HS-5 (cell line): ENCODE measurements at regions not wholly inside any gene's neighbourhood (a gene's known extent, or its start where the extent isn't known, plus 50 kb on each side); places are given as distances from the start of the nearest gene placed in this dataset.
"Not testable (repeated sequence)": the region's sequence is repeated elsewhere in the genome, so short reads cannot be mapped to it uniquely, and the experiment has no call there.

Source experiments
- DNase-seq: peaks from one replicate; pipeline ENCODE4 v3.0.0-alpha.2; 2012; ENCODE audit warnings: low read depth

GRCh38 chr20:12458241-12458640 lies 540.5 kb downstream of the BTBD3 start:
- DNase-seq, result no peak

- no peak for DNase-seq
These were observed 544.7 kb upstream of the SPTLC3 start for GRCh38 chr20:12464036-12464435.

GRCh38 chr20:12466915-12467314 lies 541.9 kb upstream of the SPTLC3 start:
- no peak for DNase-seq

DNA sequence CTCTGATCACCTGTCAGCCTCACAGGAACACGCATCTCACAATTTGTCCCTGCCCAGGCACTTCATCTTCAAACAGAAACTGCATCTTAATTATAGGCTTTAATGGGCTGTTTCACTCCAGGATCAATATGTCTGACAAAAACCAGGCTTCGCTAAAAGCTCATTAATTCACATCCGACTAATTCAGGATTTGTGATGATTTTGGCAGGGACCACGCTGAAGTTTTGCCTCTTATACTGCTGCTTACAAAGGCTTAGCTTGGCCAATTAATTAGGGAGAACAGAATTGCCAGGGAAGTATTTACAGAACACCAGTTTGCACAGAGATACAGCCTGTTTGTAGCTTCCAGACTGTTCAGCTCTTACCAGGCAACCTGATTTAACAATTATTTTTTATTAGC lies 541.0 kb upstream of the SPTLC3 start:
- no peak for DNase-seq

DNA sequence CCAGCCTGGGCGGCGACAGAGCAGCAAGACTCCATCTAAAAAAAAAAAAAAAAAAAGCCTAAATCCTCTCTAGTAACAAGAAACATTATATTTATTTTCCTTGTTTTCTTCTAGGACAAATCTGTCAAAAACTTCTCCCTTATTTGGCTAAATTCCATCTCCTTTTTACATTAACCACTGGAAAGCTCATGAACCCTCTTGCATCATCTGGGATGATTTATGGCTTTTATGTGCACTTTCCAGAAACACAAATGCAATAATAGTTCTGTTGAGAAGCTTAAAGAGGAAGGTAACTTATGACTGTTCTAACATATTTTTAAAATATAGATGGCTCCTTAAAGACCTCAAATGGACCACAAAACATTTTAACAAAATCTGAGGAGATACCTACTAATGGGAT lies 526.1 kb upstream of the SPTLC3 start:
- no peak for DNase-seq

DNA sequence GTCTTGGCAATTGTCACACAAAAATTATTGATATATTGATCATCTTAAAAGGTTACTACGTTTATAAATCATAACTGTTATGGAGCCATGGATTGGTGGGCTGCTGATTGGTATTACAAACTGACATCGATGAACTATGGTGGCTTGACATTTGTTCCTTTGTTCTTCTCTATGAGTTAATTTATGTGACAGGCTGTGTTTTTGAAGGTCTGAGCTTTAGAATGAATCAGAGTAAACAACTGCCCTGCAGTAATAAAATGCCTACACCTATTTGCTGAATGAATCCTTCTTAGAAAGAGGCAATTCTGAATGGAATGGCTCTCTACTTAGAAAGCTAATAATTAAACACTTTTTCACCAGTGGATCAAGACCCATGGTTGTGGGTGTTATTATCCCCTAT lies 506.3 kb upstream of the SPTLC3 start:
- no peak for DNase-seq

GRCh38 chr20:12504779-12505178 lies 504.0 kb upstream of the SPTLC3 start:
- no peak for DNase-seq

DNA sequence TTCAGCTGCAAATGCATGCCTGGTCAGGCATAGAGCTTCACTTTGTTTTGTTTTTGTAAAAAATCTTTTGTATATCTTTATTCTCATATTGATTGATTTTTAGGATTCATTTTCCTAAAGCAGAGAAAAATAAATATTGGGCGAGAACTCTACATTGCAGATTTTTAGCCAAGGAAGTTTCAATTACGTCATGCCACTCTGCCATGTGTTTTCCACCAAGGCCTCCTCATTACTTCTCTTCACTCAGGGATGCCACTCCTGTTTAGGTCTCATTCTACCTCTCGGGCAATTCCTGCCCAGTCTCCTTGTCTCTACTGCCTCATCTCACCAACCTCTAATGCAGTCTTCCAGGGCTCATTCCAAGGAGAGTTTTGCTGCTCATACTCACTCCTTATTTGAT lies 497.3 kb upstream of the SPTLC3 start:
- DNase-seq, result no peak

DNA sequence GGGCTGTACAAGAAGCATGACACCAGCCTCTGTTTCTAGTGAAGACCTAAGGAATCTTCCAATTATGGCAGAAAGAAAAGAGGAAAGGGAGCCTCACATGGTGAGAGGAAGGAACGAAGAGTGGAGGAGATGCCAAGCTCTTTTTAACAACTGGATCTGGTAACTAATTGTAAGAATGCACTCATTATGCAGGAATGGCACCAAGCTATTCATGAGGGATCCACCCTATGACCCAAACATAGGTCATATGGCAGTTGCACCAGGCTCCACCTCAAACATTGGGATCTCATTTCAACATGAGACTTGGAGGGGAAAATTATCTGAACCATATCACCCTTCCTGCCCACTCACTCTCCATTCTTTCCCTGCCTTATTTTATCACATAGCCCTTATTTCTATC lies 496.0 kb upstream of the SPTLC3 start:
- DNase-seq, result no peak

DNA sequence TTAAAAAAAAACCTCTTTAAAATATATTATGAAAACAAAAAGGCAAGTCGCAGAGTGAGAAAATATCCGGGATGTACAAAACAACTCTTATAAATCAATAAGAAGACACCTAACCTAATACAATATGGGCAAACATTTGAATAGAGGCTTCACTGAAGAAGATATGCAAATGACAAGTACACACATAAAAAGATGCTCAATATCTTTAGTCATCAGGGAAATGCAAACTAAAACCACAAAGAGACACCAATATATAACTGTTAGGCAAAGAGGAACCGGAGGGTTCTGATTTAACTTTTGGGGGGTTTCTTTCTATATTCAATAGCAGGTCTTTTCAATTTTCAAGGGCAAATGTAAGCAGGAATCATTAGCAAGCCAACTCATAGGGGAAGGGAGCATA lies 480.7 kb upstream of the SPTLC3 start:
- DNase-seq, result no peak

GRCh38 chr20:12528591-12529041 lies 480.2 kb upstream of the SPTLC3 start:
- no peak for DNase-seq

- DNase-seq, result no peak
These were observed 477.1 kb upstream of the SPTLC3 start for GRCh38 chr20:12531626-12532025.

DNA sequence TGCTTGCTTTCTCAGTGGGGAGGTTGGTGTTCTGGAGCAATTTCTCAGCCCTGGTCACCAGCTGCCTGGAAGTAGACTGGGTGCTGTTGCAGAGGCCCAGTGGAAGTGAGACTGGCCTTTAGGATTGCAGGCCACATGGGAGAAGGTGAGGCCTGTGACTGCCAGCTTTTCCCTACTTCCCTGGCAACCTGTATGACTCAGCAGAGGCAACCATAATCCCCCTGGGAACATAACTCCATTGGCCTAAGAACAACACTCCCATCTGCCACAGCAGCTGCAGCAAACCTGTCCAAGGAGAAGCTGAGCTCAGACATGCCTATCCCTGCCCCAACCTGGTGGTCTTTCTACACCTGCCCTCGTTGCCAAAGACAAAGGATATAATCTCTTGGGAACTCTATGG lies 473.5 kb upstream of the SPTLC3 start:
- DNase-seq, result no peak

GRCh38 chr20:12535770-12536169 lies 473.0 kb upstream of the SPTLC3 start:
- DNase-seq, result no peak

GRCh38 chr20:12554426-12554825 lies 454.3 kb upstream of the SPTLC3 start:
- no peak for DNase-seq

GRCh38 chr20:12555369-12555768 lies 453.4 kb upstream of the SPTLC3 start:
- no peak for DNase-seq

- not testable (repeated sequence) for DNase-seq
These were observed 452.9 kb upstream of the SPTLC3 start for GRCh38 chr20:12555849-12556248.

DNA sequence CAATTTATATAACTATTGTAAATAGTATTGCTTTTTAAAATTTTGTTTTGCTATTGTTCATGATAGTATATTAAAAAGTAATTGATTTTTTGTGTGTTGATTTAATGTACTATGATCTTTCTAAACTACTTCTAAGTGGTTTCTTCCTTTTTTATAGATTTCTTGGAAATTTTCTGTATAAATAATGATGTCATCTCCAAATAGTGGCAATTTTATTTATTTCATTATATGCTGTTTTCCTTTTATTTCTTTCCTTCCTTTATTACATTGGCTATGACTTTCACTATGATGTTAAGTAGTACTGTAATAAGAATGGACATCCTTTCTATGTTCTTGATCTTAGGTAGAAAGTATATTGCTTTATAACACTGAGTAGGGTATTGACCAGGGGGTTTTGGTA lies 451.5 kb upstream of the SPTLC3 start:
- no peak for DNase-seq

- no peak for DNase-seq
These were observed 443.8 kb upstream of the SPTLC3 start for GRCh38 chr20:12564979-12565378.

DNA sequence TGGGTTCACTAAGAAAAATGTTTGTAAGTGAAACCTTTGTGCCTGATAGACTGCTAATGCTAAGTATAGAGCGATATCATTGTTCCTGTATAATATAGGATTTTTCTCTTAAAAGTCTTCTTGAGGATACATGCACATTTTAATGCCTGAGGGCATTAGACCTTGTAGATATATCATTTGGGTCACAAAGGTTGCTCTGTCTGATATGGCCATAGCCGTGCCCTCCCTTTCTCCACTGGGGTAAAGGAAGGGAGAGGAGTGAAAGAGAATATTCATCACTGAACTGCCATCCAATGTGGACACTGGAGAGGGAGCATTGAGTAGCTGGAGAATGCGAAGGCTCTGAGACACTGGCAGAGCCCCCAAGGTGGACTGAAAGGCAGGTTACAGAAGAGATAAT lies 442.2 kb upstream of the SPTLC3 start:
- no peak for DNase-seq

DNA sequence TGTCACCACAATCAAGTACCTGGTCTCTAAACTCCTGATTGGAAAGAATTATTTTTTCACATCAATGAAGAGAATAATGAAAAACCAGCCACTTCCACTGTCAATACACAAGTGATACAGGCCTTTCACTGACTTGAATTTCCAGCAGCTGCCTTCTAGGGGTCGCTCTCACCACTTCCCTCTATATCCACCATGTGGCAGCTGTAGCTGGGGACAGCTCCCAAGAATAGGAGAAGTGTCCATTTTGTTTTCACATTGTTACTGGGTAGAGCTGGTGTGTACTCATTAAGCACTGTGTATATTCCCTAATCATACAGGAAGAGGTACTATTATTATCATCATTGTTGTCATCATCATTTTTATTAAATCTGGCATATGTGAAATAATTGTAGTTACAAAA lies 438.4 kb upstream of the SPTLC3 start:
- no peak for DNase-seq

GRCh38 chr20:12573442-12573841 lies 435.3 kb upstream of the SPTLC3 start:
- DNase-seq, result no peak

DNA sequence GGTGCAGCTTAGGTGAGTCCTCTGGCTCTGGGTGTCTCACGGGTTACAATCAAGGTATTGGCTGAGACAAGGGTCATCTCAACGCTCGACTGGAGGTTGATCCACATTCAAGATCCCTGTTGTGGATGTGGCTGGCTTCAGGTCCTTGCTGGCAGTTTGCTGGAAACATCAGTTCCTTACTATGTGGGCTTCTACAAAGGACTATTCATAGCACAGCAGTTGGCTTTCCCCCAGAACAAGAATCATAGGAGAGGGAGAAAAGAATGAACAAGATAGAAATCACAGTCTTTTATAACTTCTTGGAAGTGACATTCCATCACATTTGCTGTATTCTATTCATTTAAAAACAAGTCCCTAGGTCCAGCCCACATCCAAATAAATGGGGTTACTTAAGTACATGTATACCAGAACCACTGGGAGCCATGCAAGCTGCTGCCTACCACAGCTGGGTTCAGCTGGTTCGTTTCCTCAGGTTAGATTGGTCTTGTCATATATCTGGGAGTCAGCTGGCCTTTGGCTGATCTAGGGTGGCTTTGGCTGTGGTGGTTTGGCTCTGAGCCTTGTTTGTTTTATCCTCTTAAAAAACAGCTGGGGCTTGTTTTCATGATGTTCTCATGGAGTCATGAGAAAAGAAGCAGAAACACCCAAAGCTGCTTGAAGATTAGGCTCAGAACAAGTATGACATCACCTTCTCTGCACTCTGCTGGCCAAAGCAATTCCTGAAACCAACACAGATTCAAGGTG lies 433.2 kb upstream of the SPTLC3 start:
- DNase-seq, result no peak

DNA sequence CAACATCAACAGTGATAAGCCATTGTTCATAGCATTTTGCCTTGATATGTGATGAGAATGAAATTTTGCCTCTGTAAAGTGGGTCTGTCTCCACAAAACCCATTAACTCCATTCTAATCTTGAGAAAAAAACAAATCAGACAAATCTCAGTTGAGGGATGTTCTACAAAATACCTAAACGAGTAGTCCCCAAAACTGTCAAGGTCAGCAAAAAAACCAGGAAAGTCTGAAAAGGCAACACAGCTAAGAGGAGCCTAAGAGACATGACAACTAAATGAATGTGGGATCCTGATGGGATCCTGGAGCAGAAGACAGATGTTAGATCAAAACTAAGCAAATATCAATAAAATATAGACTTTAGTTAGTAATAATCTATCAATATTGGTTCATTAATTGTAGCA lies 431.6 kb upstream of the SPTLC3 start:
- DNase-seq, result no peak
